Fibroblast of the aortic adventitia (primary cell): ENCODE measurements at regions not wholly inside any gene's neighbourhood (a gene's known extent, or its start where the extent isn't known, plus 50 kb on each side); places are given as distances from the start of the nearest gene placed in this dataset.

Experiments
- DNase-seq: peaks from one replicate; pipeline ENCODE4 v3.0.0-alpha.2; 2010; ENCODE audit warnings: low read depth
- H3K4me3 ChIP-seq: 2 replicates; pipeline ENCODE4 v1.5.1; 2011; ENCODE audit warnings: low read depth, mild to moderate bottlenecking, control low read depth, low read length, moderate library complexity
- TF ChIP-seq, protein P1 (sequence below): IDR thresholded peaks from 2 replicates; pipeline ENCODE4 v1.5.1; 2011; ENCODE audit warnings: mild to moderate bottlenecking, low read length, control low read depth, inconsistent platforms; ENCODE audit not compliant: insufficient read depth

DNA sequence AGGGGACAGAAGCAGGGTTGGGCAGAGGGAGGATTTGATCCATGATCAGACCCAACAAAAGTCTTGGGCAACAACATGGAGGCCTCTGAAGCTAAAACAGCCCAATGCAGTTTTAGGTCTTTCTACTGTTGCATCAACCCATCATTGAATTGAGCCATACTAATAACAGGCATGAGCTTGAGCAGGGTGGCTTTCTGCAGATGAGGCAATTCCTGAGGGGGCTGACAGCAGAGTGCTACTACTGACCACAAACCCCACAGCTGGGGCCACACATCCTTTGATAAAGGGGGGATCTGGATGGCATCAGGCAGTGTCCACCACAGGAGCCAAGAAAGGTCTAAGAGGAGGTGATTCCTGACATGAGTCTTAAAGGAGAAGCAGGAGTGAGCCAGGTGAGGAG, 517.0 kb upstream of the PPP2R3A start:
- H3K4me3 ChIP-seq = no peak overlapping the region
- TF ChIP-seq, protein P1, sequence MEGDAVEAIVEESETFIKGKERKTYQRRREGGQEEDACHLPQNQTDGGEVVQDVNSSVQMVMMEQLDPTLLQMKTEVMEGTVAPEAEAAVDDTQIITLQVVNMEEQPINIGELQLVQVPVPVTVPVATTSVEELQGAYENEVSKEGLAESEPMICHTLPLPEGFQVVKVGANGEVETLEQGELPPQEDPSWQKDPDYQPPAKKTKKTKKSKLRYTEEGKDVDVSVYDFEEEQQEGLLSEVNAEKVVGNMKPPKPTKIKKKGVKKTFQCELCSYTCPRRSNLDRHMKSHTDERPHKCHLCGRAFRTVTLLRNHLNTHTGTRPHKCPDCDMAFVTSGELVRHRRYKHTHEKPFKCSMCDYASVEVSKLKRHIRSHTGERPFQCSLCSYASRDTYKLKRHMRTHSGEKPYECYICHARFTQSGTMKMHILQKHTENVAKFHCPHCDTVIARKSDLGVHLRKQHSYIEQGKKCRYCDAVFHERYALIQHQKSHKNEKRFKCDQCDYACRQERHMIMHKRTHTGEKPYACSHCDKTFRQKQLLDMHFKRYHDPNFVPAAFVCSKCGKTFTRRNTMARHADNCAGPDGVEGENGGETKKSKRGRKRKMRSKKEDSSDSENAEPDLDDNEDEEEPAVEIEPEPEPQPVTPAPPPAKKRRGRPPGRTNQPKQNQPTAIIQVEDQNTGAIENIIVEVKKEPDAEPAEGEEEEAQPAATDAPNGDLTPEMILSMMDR = no peak
- DNase-seq = no peak

DNA sequence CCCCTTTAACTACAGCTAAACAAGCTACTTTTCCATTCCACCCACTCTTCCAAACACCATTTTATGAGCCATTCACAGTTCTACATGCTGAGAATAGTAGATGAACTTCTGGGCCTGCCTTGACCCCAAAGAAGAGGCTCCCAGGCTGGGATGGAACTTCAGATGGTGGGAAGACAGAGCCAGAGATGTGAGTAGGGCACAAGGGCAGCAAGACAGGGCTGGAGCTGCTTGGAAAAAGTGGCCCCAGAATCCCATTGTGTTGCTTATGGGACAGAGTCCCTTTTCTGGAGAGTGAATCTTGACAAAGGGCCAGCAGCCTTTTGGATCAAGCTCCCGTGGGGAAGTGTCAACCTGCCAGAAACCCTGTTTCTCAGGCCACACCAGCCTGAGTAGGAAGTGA, 516.5 kb upstream of the PPP2R3A start:
- no peak for DNase-seq
- TF ChIP-seq, protein P1 = no peak
- no peak overlapping the region for H3K4me3 ChIP-seq

GRCh38 chr3:135451037-135451785, 514.3 kb upstream of the PPP2R3A start:
- no peak for DNase-seq
- H3K4me3 ChIP-seq = no peak overlapping the region
- TF ChIP-seq, protein P1 = no peak

DNA sequence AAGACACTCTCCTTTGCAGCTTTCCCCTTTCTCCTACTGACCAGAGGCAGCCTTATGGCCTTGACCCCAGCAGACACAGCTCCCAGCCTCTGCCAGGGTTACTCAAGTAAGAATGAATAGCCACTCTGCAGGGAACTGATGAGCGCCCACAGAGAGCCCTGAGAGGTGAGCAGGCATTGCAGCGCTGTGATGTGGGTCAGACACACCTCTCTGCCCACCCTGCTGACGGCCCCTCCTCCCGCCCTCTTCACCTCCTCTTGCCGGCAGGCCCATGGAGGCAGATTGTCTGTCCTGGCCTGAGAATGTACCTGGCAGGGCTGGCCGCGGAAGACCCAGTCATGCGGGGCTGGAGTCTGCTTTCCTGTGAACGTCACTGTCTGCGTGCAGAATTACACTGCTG, 512.6 kb upstream of the PPP2R3A start:
- no peak for DNase-seq
- TF ChIP-seq, protein P1 = no peak
- H3K4me3 ChIP-seq = no peak overlapping the region

DNA sequence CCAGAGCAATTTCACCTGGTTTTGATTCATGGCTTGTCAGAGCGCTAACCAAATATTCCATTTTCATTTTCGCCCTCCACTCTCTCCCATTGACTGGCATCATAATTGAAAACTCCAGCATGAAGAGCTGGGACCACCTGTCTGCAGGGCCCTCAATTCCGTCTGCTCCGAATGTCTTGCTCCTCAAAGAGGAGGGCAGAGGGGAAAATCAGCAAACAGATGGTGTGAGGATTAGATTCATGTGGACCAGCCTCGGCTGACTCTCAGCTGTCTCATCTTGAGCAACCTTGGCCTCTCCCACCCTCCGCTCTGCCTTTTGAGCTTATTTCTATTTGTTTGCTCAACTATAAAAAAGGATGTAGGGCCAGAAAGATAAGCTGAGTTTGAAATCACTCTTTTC, 512.2 kb upstream of the PPP2R3A start:
- no peak for DNase-seq
- no peak overlapping the region for H3K4me3 ChIP-seq
- TF ChIP-seq, protein P1 = no peak

GRCh38 chr3:135454890-135455289, 510.6 kb upstream of the PPP2R3A start:
- no peak overlapping the region for H3K4me3 ChIP-seq
- DNase-seq = no peak
- TF ChIP-seq, protein P1 = no peak
